Lower leg skin (tissue), 3 donors: ENCODE measurements at regions not wholly inside any gene's neighbourhood (a gene's known extent, or its start where the extent isn't known, plus 50 kb on each side); places are given as distances from the start of the nearest gene placed in this dataset.

Experiments used
- CTCF ChIP-seq, 3 donors: fragments of 450-650 bp; IDR thresholded peaks; one replicate each; pipeline ENCODE4 v1.5.1; 2016; ENCODE audit warnings: antibody characterized with exemption in 3 of 3, mild to moderate bottlenecking in 3 of 3, moderate library complexity in 2 of 3
- POLR2A ChIP-seq, 2 donors: fragments of 450-650 bp; IDR thresholded peaks; one replicate each; pipeline ENCODE4 v1.6.1; 2016 to 2017; ENCODE audit warnings: antibody characterized with exemption in 2 of 2, mild to moderate bottlenecking in 1 of 2, moderate library complexity in 1 of 2

DNA sequence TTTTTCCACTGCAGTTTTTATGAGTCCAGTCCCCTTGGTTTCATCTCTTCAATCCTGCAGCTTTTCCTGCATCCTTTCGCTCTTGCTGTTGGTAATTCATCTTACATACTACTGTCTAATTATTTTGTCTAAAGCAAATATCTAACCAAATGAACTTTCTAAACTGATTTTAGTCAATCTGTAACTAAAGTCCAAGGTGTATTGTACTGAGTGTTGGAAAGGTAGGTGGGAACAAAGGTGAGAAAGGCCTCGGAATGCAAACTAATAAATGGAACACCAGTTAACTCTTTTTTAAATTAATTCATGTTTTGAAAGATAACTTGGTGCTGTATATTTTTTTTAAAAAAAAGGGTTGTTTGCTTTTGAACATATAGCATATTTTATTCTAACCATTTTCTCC is 152.7 kb upstream of the CYLC2 start:
- no peak for TF ChIP-seq CTCF (IDR thresholded peaks at IDR 0.05)
- TF ChIP-seq POLR2A (IDR thresholded peaks at IDR 0.05) = no peak
